Aorta (tissue), 5 donors: ENCODE measurements at regions not wholly inside any gene's neighbourhood (a gene's known extent, or its start where the extent isn't known, plus 50 kb on each side); places are given as distances from the start of the nearest gene placed in this dataset.

Source experiments
- ATAC-seq: fragments of 200-7000 bp; cut with Tn5 transposase; one replicate; pipeline ENCODE4 v1.9.1; 2022; ENCODE audit warnings: moderate library complexity; ENCODE audit not compliant: low FRiP score
- DNase-seq, 2 donors: peaks; one replicate each; pipeline ENCODE4 v3.0.0-alpha.2; 2020
- H3K27ac ChIP-seq, 2 donors: one replicate each; pipeline ENCODE4 v1.5.1; 2013; ENCODE audit warnings: low read length in 2 of 2, mild to moderate bottlenecking in 2 of 2, moderate library complexity in 2 of 2, control low read depth in 1 of 2, inconsistent platforms in 1 of 2, low read depth in 1 of 2
- H3K27me3 ChIP-seq, 2 donors: one replicate each; pipeline ENCODE4 v1.6.1; 2013; ENCODE audit warnings: control low read depth in 1 of 2, low read length in 1 of 2, mild to moderate bottlenecking in 1 of 2, moderate library complexity in 1 of 2; ENCODE audit not compliant: insufficient read depth in 2 of 2, control insufficient read depth in 1 of 2
- H3K36me3 ChIP-seq, 2 donors: one replicate each; pipeline ENCODE4 v1.6.1; 2013; ENCODE audit warnings: control low read depth in 1 of 2, low read length in 1 of 2, mild to moderate bottlenecking in 1 of 2; ENCODE audit not compliant: insufficient read depth in 2 of 2, control insufficient read depth in 1 of 2
- H3K4me1 ChIP-seq, 2 donors: one replicate each; pipeline ENCODE4 v1.6.1; 2013; ENCODE audit warnings: low read length in 2 of 2, control low read depth in 1 of 2, mild to moderate bottlenecking in 1 of 2, moderate library complexity in 1 of 2; ENCODE audit not compliant: insufficient read depth in 2 of 2, control insufficient read depth in 1 of 2
- H3K4me3 ChIP-seq, 2 donors: one replicate each; pipeline ENCODE4 v1.5.1; 2013; ENCODE audit warnings: low read length in 2 of 2, control low read depth in 1 of 2, mild to moderate bottlenecking in 1 of 2
- H3K9me3 ChIP-seq: one replicate; pipeline ENCODE4 v1.6.1; 2013; ENCODE audit warnings: mild to moderate bottlenecking, low read length; ENCODE audit not compliant: control insufficient read depth
- WGBS, 2 donors: extraction: QIAGEN DNeasy Blood & Tissue Kit; methylation state at CpG; one replicate each; pipeline ENCODE4 v1.1.7; 2013; 5-methylcytosine and 5-hydroxymethylcytosine counted together
- intact Hi-C, 2 donors: fragments of 100-400 bp; cut with DNase I; formaldehyde crosslinking; loops; one replicate each; pipeline versions ENCODE4 v1.14.2 to v1.15.0; 2022
- donor health status: healthy with polysubstance abuse.
- donor health status: Bipolar disorder and iron deficiency.
- donor health status: DM: no; HTN: no; CAD: no.
- donor health status: DM: no; HTN: no; CAD: no.
- donor health status: DM: yes; HTN: yes; CAD: no.

DNA sequence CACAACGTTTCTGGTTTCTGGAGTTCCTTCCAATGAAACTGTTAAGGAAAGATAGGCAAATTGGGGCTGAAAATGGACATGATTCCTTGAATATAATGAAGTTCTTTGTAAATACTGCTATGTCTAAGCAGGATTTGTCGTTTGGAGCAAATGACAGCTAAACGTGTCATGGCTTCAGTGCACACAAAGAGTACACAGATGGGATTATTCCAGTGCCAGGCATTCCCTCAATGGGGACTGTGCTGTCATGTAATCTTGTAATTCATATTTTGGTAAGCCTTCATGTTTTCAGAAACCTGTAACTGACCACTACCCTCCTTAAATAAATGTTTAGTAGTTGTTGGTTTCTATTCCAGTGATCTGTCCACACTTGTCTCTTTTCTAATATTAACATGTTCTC is 404.7 kb upstream of the CDH7 start:
- intact Hi-C loops, result no loop called here
- ATAC-seq (no peak), DNase-seq (no peak)
- no peak overlapping the region for H3K27ac ChIP-seq
- 71 to 74% methylated on average over 3 of the region's 3 CpGs for WGBS, 2 donors
- no peaks in the 10 kb centered on the region for H3K27me3 ChIP-seq
- no peaks in the 10 kb centered on the region for H3K9me3 ChIP-seq
- no peaks in the 10 kb centered on the region for H3K36me3 ChIP-seq
- H3K4me3 ChIP-seq, result no peak overlapping the region
- no peaks in the 10 kb centered on the region for H3K4me1 ChIP-seq

DNA sequence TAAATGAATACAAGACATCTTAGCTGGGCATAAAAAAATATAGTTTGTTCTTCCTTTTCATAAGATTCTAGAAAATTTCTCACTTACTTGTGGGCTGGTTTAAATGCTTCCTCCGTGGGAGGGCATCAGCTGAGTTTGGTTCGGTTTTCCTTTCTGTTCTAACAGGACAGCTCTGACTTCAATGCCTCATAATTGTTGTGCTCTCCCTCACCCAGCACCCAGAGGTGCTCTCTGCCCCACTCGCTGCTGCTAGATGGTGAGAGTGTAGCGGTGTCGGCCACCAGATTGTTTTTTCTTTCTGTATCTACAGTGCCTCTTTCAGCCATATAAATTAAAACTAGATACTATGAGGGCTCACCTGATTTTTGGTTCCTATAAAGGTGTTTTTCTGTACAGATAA is 407.2 kb upstream of the CDH7 start:
- ATAC-seq (no peak), DNase-seq (no peak)
- no peaks in the 10 kb centered on the region for H3K27me3 ChIP-seq
- H3K36me3 ChIP-seq, result no peaks in the 10 kb centered on the region
- 92 to 93% methylated on average over 5 of the region's 5 CpGs for WGBS, 2 donors
- no peaks in the 10 kb centered on the region for H3K4me1 ChIP-seq
- no peaks in the 10 kb centered on the region for H3K9me3 ChIP-seq
- no peak overlapping the region for H3K4me3 ChIP-seq
- intact Hi-C loops, result no loop called here
- no peak overlapping the region for H3K27ac ChIP-seq

DNA sequence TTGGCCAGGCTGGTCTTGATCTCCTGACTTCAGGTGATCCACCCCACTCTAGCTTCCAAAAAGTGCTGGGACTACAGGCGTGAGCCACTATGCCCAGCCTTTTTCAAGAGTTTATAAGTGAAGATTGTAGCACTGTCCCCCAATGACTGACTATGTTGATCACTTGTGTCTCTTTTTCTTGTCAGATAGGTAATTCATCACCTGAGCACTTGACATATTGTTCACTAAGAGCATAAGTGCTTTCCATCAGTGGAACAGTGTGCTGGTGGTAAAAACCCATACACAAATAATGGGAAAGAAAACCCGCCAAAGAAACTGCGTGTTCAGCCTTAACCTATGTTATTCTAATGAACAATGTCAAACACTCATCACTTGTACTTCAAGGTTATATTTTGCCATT is 414.4 kb upstream of the CDH7 start:
- Histone ChIP-seq H3K4me1 (no peaks in the 10 kb centered on the region), H3K9me3 (no peaks in the 10 kb centered on the region), H3K36me3 (no peaks in the 10 kb centered on the region), H3K27ac (no peak overlapping the region), H3K27me3 (no peaks in the 10 kb centered on the region), H3K4me3 (no peak overlapping the region)
- ATAC-seq, result no peak
- intact Hi-C loops, result no loop called here
- WGBS, 2 donors, result 46 to 67% methylated on average over 3 of the region's 3 CpGs
- no peak for DNase-seq

DNA sequence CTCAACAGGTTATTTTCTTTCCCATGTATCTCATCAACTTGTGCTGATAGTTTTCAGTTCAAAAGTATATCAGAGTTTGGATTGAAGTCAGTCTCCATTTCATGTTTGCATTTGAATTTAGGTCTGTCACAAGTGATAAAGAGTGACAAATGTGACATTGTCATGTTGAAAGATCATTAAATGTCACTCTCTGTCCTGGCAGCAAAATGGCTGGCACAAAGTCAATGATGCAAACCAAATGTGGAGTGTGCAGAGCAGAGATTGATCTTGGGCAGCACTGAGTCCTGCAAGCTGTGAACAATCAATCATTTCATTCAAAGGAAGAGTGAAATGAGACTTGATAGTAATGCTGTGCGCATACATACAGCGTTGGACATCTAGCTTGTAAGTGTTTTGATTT is 421.8 kb upstream of the CDH7 start:
- DNase-seq, result no peak
- H3K27me3 ChIP-seq, result no peaks in the 10 kb centered on the region
- H3K36me3 ChIP-seq, result no peaks in the 10 kb centered on the region
- H3K4me3 ChIP-seq, result no peak overlapping the region
- H3K9me3 ChIP-seq, result no peaks in the 10 kb centered on the region
- no peak for ATAC-seq
- no peaks in the 10 kb centered on the region for H3K4me1 ChIP-seq
- intact Hi-C loops, result no loop called here
- 62 to 77% methylated on average over 2 of the region's 2 CpGs for WGBS, 2 donors
- H3K27ac ChIP-seq, result no peak overlapping the region

DNA sequence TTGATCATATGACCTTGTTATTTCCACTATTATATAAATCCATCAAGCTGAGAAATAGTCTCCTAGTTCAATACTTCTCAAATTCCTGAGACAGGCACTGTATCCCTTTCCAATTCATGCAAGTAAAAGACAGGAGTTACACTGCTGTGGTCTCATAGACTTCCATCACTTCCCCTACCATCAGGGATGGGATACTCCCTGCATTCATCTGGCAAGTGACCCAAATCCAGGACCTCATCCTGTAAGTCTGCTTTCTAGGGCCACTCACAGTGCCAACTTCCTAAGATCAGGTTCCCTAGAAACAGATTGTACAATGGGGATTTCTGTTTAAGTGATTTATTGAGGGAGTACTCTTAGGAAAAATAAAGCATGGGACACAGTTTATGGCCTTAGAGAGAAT is 424.0 kb upstream of the CDH7 start:
- DNase-seq (no peak), ATAC-seq (no peak)
- no peak overlapping the region for H3K27ac ChIP-seq
- no peak overlapping the region for H3K4me3 ChIP-seq
- no peaks in the 10 kb centered on the region for H3K4me1 ChIP-seq
- no peaks in the 10 kb centered on the region for H3K36me3 ChIP-seq
- intact Hi-C loops, result no loop called here
- no peaks in the 10 kb centered on the region for H3K27me3 ChIP-seq
- H3K9me3 ChIP-seq, result no peaks in the 10 kb centered on the region

DNA sequence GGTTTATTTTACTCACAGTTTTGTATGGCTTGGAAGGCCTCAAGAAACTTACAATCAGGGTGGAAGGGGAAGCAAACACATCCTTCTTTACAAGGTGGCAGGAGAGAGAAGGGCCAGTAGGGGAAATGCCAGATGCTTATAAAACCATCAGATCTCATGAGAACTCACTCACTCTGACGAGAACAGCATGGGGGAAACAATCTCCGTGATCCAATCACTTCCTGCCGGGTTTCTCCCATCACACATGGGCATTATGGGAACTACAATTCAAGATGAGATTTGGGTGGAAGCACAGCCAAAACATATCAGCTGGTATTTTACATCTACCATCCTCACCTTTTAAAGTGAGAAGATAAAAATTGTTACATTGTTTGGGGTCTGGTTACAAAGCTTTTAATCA is 427.9 kb upstream of the CDH7 start:
- Histone ChIP-seq H3K4me3 (no peak overlapping the region), H3K36me3 (no peaks in the 10 kb centered on the region), H3K4me1 (no peaks in the 10 kb centered on the region), H3K9me3 (no peaks in the 10 kb centered on the region), H3K27ac (no peak overlapping the region), H3K27me3 (no peaks in the 10 kb centered on the region)
- intact Hi-C loops, result no loop called here
- WGBS, 2 donors, result 50 to 76% methylated on average over 3 of the region's 3 CpGs
- ATAC-seq (no peak), DNase-seq (no peak)

DNA sequence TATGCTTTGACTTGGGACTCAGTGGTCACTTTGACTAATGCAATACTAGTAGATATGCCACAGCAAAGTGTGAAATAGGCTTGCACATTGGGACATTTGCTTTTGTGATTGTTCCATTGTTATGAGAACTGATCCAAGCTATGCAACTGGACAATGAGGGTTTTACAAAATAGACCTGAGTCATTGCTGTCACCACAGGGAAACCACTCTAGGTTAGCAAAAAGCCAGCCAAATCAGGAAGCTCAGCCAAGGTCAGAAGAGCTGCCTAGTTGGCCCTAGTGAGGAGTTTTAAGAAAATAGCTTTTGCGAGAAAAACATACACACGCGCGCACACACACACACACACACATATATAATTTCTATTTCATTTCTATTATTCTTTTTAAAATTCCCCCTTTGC is 452.4 kb upstream of the CDH7 start:
- no peaks in the 10 kb centered on the region for H3K9me3 ChIP-seq
- no peaks in the 10 kb centered on the region for H3K36me3 ChIP-seq
- ATAC-seq, result no peak

DNA sequence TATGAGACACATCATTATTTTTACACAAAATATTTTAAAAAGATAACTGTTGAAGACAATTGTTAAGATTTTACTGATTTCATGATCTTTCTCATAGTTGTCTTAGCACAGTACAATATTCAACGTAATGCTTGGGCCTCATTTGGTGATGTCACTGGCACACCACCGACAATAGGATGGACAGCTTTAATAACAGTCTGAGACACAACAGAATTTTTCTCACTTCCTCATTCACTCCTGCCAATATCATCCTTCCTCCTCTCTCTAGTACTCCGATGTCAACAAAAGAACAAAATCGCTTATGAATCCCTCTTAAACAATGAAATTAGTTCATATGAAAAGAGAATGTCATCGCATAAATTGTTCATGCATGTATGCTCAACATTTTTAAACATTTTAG is 461.9 kb upstream of the CDH7 start:
- Histone ChIP-seq H3K4me3 (no peak overlapping the region), H3K27me3 (no peaks in the 10 kb centered on the region), H3K36me3 (no peaks in the 10 kb centered on the region), H3K27ac (no peak overlapping the region), H3K9me3 (no peaks in the 10 kb centered on the region), H3K4me1 (no peaks in the 10 kb centered on the region)
- intact Hi-C loops, result no loop called here
- ATAC-seq (no peak), DNase-seq (no peak)
- 75 to 81% methylated on average over 5 of the region's 5 CpGs for WGBS, 2 donors

More for the DNA sequence above, 452.4 kb upstream of the CDH7 start:
- H3K4me1 ChIP-seq, result no peaks in the 10 kb centered on the region
- no peak overlapping the region for H3K4me3 ChIP-seq
- intact Hi-C loops, result no loop called here
- 67 to 82% methylated on average over 4 of the region's 4 CpGs for WGBS, 2 donors
- DNase-seq, result no peak
- no peak overlapping the region for H3K27ac ChIP-seq
- H3K27me3 ChIP-seq, result no peaks in the 10 kb centered on the region

DNA sequence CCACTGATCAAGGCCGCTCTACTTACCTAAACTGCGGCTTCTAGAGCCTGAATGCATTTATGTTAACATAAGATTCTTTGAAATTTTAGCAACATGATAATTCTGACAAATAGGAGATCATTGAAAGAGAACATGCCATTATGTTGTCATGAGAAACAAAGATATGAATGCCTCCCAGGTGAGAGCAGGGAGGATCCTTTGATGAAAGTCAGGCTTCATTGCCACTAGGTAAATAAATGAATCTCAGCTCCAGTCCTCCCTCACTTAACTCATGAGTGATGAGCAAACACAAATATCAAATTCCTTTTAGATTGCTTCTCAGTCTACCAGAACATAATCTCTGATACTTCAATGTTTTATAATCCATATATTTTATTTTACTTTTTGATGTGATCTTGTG is 463.2 kb upstream of the CDH7 start:
- no peak overlapping the region for H3K4me3 ChIP-seq
- H3K27ac ChIP-seq, result no peak overlapping the region
- H3K9me3 ChIP-seq, result no peaks in the 10 kb centered on the region
- H3K36me3 ChIP-seq, result no peaks in the 10 kb centered on the region
- DNase-seq, result no peak
- H3K4me1 ChIP-seq, result no peaks in the 10 kb centered on the region
- ATAC-seq, result no peak
- H3K27me3 ChIP-seq, result no peaks in the 10 kb centered on the region
- WGBS, 2 donors, result 91 to 93% methylated on average over 2 of the region's 2 CpGs
- intact Hi-C loops, result no loop called here

DNA sequence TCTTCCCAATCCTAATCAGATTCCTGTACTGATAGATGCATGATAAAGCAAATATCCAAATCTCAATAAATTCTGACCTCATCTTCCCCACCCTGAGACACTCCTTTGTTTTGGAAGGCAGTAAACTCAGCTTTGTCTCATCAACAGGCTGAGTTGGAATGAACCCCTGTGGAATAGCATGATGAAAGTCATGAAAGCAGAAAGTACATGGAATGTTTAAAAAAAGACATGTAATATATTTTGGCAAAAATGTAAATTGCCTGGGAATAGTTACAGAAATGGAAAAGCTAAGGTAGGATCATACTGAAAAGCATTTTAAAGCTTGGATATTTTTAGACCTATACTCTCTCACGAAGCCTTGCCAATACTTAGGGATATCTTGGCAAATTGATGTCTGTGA is 468.7 kb upstream of the CDH7 start:
- 20 to 24% methylated on average over 1 of the region's 1 CpG for WGBS, 2 donors
- no peak for ATAC-seq
- H3K4me1 ChIP-seq, result no peaks in the 10 kb centered on the region
- H3K27ac ChIP-seq, result no peak overlapping the region
- H3K36me3 ChIP-seq, result no peaks in the 10 kb centered on the region
- intact Hi-C loops, result no loop called here
- no peaks in the 10 kb centered on the region for H3K27me3 ChIP-seq
- no peak overlapping the region for H3K4me3 ChIP-seq
- no peaks in the 10 kb centered on the region for H3K9me3 ChIP-seq
- no peak for DNase-seq
